IMR-90 (cell line): ENCODE measurements at regions not wholly inside any gene's neighbourhood (a gene's known extent, or its start where the extent isn't known, plus 50 kb on each side); places are given as distances from the start of the nearest gene placed in this dataset.
"Not testable (repeated sequence)": the region's sequence is repeated elsewhere in the genome, so short reads cannot be mapped to it uniquely, and the experiment has no call there.

ENCODE experiments used
- CTCF ChIP-seq: conservative IDR thresholded peaks from 2 replicates; pipeline ENCODE4 v1.5.1; 2012; ENCODE audit warnings: mild to moderate bottlenecking, low read depth, low read length, improper control_type of control experiment
- FOS ChIP-seq: fragments of 150-350 bp; IDR thresholded peaks from 2 replicates; pipeline ENCODE4 v1.6.1; 2016; ENCODE audit warnings: low read depth, low read length

GRCh38 chr9:115585458-115585857 is 467.5 kb upstream of the TNC start:
- TF ChIP-seq CTCF, FOS: not testable (repeated sequence)
